Keratinocyte (primary cell): ENCODE measurements at regions not wholly inside any gene's neighbourhood (a gene's known extent, or its start where the extent isn't known, plus 50 kb on each side); places are given as distances from the start of the nearest gene placed in this dataset.

Experiments used
- DNase-seq: peaks from one replicate; pipeline ENCODE4 v3.0.0-alpha.2; 2011; ENCODE audit warnings: low read depth, missing footprints, low spot score
- FAIRE-seq: peaks from 2 replicates; lab custom pipeline; 2011; peaks lifted over from hg19 to GRCh38; lab: Jason Lieb, UNC
- H2AFZ ChIP-seq: 2 replicates; pipeline ENCODE4 v1.6.0; 2012; ENCODE audit warnings: low read length, control low read depth, inconsistent platforms; ENCODE audit not compliant: control insufficient read depth
- H3K27ac ChIP-seq: 2 replicates; pipeline ENCODE4 v1.5.1; 2011; ENCODE audit warnings: low read length; ENCODE audit not compliant: control insufficient read depth, insufficient read depth
- H3K27me3 ChIP-seq: 3 replicates; pipeline ENCODE4 v1.6.0; 2011; ENCODE audit warnings: low read length; ENCODE audit not compliant: control insufficient read depth, insufficient read depth; ENCODE audit errors: extremely low read depth
- H3K36me3 ChIP-seq, 2 experiments: 2 replicates in 1 of 2; 3 replicates in 1 of 2; pipeline ENCODE4 v1.5.1; 2011; ENCODE audit warnings: low read length in 2 of 2, mild to moderate bottlenecking in 1 of 2; ENCODE audit not compliant: control insufficient read depth in 2 of 2, insufficient read depth in 2 of 2; ENCODE audit errors: extremely low read depth in 1 of 2
- H3K4me1 ChIP-seq: 3 replicates; pipeline ENCODE4 v1.5.1; 2011; ENCODE audit warnings: low read length; ENCODE audit not compliant: control insufficient read depth, insufficient read depth; ENCODE audit errors: extremely low read depth
- H3K4me2 ChIP-seq: 3 replicates; pipeline ENCODE4 v1.6.0; 2011; ENCODE audit warnings: low read depth, low read length; ENCODE audit not compliant: control insufficient read depth, insufficient read depth; ENCODE audit errors: extremely low read depth
- H3K4me3 ChIP-seq, 3 experiments: fragments of 200-600 bp in 1 of 3; sonication (generic) in 1 of 3; 2 replicates in 2 of 3; 3 replicates in 1 of 3; pipeline ENCODE4 v1.5.1; 2011 to 2016; ENCODE audit warnings: low read length in 3 of 3, mild to moderate bottlenecking in 3 of 3, control low read depth in 2 of 3, inconsistent platforms in 1 of 3, low read depth in 1 of 3, mixed read lengths in 1 of 3, mixed run types in 1 of 3, moderate library complexity in 1 of 3; ENCODE audit not compliant: control insufficient read depth in 2 of 3, insufficient read depth in 2 of 3; ENCODE audit errors: extremely low read depth in 1 of 3
- H3K79me2 ChIP-seq: 2 replicates; pipeline ENCODE4 v1.6.0; 2012; ENCODE audit warnings: low read length; ENCODE audit not compliant: control insufficient read depth, insufficient read depth
- H3K9ac ChIP-seq: 3 replicates; pipeline ENCODE4 v1.6.0; 2011; ENCODE audit warnings: low read length; ENCODE audit not compliant: control insufficient read depth, insufficient read depth; ENCODE audit errors: extremely low read depth
- H3K9me1 ChIP-seq: 3 replicates; pipeline ENCODE4 v1.6.0; 2011; ENCODE audit warnings: low read length; ENCODE audit not compliant: control insufficient read depth, insufficient read depth; ENCODE audit errors: extremely low read depth
- H3K9me3 ChIP-seq: 2 replicates; pipeline ENCODE4 v1.5.1; 2012; ENCODE audit warnings: low read depth, low read length; ENCODE audit not compliant: control insufficient read depth
- H4K20me1 ChIP-seq: 3 replicates; pipeline ENCODE4 v1.6.0; 2011; ENCODE audit warnings: low read length; ENCODE audit not compliant: control insufficient read depth, insufficient read depth; ENCODE audit errors: extremely low read depth
- EZH2 ChIP-seq: IDR thresholded peaks from one replicate; pipeline ENCODE4 v1.6.1; 2012; ENCODE audit warnings: inconsistent platforms, mild to moderate bottlenecking, low read length, moderate library complexity
- dilution Hi-C: fragments of 300-500 bp; cut with MboI; formaldehyde crosslinking; loops from one replicate; pipeline ENCODE4 v1.7.0; 2020; ENCODE audit warnings: low sequenced_read_pairs; ENCODE audit not compliant: extremely low pct_ligation_motif_present
- TF ChIP-seq, protein P1 (sequence below), 3 experiments: IDR thresholded peaks in 1 of 3; conservative IDR thresholded peaks in 1 of 3; optimal IDR thresholded peaks in 1 of 3; 2 replicates in 2 of 3; 3 replicates in 1 of 3; pipeline versions ENCODE3 to v1.5.1; 2011; ENCODE audit warnings: low read length in 3 of 3, mild to moderate bottlenecking in 3 of 3, moderate library complexity in 2 of 3, control low read depth in 1 of 3, inconsistent platforms in 1 of 3; ENCODE audit not compliant: insufficient read depth in 2 of 3; ENCODE audit errors: extremely low read depth in 1 of 3

GRCh38 chr20:24382743-24383142 is 86.7 kb upstream of the SYNDIG1 start:
- no peaks in the 10 kb centered on the region for H3K79me2 ChIP-seq
- TF ChIP-seq, protein P1, sequence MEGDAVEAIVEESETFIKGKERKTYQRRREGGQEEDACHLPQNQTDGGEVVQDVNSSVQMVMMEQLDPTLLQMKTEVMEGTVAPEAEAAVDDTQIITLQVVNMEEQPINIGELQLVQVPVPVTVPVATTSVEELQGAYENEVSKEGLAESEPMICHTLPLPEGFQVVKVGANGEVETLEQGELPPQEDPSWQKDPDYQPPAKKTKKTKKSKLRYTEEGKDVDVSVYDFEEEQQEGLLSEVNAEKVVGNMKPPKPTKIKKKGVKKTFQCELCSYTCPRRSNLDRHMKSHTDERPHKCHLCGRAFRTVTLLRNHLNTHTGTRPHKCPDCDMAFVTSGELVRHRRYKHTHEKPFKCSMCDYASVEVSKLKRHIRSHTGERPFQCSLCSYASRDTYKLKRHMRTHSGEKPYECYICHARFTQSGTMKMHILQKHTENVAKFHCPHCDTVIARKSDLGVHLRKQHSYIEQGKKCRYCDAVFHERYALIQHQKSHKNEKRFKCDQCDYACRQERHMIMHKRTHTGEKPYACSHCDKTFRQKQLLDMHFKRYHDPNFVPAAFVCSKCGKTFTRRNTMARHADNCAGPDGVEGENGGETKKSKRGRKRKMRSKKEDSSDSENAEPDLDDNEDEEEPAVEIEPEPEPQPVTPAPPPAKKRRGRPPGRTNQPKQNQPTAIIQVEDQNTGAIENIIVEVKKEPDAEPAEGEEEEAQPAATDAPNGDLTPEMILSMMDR (optimal IDR thresholded peaks at IDR 0.05 in 1 of 3, IDR thresholded peaks at IDR 0.05 in 1 of 3, conservative IDR thresholded peaks at IDR 0.05 in 1 of 3; ENCODE audit: extremely low read depth in 1 of 3, insufficient read depth in 2 of 3, low read length in 3 of 3) = no peak
- no peak for TF ChIP-seq EZH2
- H3K4me1 ChIP-seq = no peaks in the 10 kb centered on the region
- no peaks in the 10 kb centered on the region for H3K36me3 ChIP-seq
- FAIRE-seq = no peak
- no peak overlapping the region for H3K27ac ChIP-seq
- H3K4me3 ChIP-seq = no peak overlapping the region
- DNase-seq = no peak
- no peaks in the 10 kb centered on the region for H3K9me3 ChIP-seq
- H4K20me1 ChIP-seq = no peaks in the 10 kb centered on the region
- no peaks in the 10 kb centered on the region for H3K9me1 ChIP-seq
- no peak overlapping the region for H3K9ac ChIP-seq
- H3K4me2 ChIP-seq = no peak overlapping the region
- H3K27me3 ChIP-seq = no peaks in the 10 kb centered on the region
- dilution Hi-C loops = loop anchor here (5.0 kb wide), 1 partner anchor 60 kb away; no protein-coding TSS in a partner anchor
- no peak overlapping the region for H2AFZ ChIP-seq

DNA sequence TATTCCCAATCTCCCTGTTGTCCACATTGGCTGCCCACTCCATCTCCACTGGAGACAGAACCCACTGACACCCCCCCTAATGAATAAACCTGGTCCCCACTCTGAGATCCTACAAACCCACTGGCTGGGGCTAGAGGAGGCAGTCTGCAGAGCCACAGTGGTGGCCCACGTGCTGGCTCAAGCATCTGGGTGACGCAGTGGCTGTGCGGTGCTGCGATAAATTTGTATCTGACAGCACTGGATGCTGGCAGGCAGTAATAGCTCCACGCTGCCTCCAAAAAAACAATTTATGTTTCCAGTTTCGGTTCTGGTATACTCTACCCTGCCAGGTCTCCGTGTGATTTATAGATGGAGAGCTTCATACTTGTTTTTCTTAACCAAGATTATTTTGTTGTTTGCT is 87.1 kb upstream of the SYNDIG1 start:
- no peak overlapping the region for H3K4me3 ChIP-seq
- H3K79me2 ChIP-seq = no peaks in the 10 kb centered on the region
- H4K20me1 ChIP-seq = no peaks in the 10 kb centered on the region
- no peaks in the 10 kb centered on the region for H3K36me3 ChIP-seq
- H3K4me1 ChIP-seq = no peaks in the 10 kb centered on the region
- DNase-seq (no peak), FAIRE-seq (no peak)
- no peak overlapping the region for H3K9ac ChIP-seq
- no peak overlapping the region for H3K4me2 ChIP-seq
- no peak overlapping the region for H3K27ac ChIP-seq
- dilution Hi-C loops = loop anchor here (5.0 kb wide), 1 partner anchor 60 kb away; no protein-coding TSS in a partner anchor
- TF ChIP-seq, protein P1 (optimal IDR thresholded peaks at IDR 0.05 in 1 of 3, IDR thresholded peaks at IDR 0.05 in 1 of 3, conservative IDR thresholded peaks at IDR 0.05 in 1 of 3; ENCODE audit: extremely low read depth in 1 of 3, insufficient read depth in 2 of 3, low read length in 3 of 3) = no peak
- no peak for TF ChIP-seq EZH2
- H3K9me1 ChIP-seq = no peaks in the 10 kb centered on the region
- no peak overlapping the region for H2AFZ ChIP-seq
- no peaks in the 10 kb centered on the region for H3K9me3 ChIP-seq
- no peaks in the 10 kb centered on the region for H3K27me3 ChIP-seq
